Panc1 (cell line): ENCODE measurements at regions not wholly inside any gene's neighbourhood (a gene's known extent, or its start where the extent isn't known, plus 50 kb on each side); places are given as distances from the start of the nearest gene placed in this dataset.

Source experiments
- TCF7L2 ChIP-seq: IDR thresholded peaks from 2 replicates; pipeline ENCODE4 v1.6.1; 2011; ENCODE audit warnings: mild to moderate bottlenecking, low read depth, low read length, inconsistent platforms
- TF ChIP-seq, protein P1 (sequence below): fragments of 450-650 bp; IDR thresholded peaks from 2 replicates; pipeline ENCODE4 v1.5.1; 2017; ENCODE audit warnings: mild to moderate bottlenecking

DNA sequence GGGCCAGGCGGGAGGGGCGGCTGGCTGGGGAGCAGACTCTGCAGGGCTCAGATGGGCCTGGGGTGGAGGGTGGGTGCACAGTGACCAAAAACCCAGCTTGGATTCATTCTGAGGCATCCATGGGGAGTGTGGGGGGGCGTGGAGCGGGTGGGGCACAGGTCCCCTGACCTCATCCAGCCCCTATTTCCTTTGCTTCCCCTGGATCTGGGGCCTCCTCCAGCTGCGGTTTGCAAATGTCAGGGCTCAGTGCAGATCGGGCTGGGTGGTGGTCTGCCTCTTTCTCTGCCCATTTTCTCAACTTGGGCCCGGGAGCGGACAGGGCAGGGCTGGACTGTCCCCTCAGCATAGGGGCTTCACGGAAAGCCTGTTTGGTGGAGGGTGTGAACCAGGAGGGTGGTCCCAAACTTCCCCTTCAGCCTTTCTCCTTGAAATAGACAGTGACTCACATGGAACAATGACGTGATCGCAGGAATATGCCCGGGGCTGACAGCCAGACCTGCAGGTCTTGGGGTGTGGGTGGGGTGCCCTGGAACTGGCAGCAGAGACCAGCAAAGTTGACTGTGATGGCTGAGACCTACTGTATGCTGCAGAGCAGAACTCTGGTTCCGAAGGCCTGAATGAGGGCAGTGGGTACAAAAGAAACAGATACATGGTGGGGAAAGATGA, 72.9 kb upstream of the PODXL start:
- TF ChIP-seq TCF7L2, result no peak
- TF ChIP-seq, protein P1, sequence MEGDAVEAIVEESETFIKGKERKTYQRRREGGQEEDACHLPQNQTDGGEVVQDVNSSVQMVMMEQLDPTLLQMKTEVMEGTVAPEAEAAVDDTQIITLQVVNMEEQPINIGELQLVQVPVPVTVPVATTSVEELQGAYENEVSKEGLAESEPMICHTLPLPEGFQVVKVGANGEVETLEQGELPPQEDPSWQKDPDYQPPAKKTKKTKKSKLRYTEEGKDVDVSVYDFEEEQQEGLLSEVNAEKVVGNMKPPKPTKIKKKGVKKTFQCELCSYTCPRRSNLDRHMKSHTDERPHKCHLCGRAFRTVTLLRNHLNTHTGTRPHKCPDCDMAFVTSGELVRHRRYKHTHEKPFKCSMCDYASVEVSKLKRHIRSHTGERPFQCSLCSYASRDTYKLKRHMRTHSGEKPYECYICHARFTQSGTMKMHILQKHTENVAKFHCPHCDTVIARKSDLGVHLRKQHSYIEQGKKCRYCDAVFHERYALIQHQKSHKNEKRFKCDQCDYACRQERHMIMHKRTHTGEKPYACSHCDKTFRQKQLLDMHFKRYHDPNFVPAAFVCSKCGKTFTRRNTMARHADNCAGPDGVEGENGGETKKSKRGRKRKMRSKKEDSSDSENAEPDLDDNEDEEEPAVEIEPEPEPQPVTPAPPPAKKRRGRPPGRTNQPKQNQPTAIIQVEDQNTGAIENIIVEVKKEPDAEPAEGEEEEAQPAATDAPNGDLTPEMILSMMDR, result no peak
